ENCODE measurements at regions not wholly inside any gene's neighbourhood (a gene's known extent, or its start where the extent isn't known, plus 50 kb on each side); places are given as distances from the start of the nearest gene placed in this dataset.

DNA sequence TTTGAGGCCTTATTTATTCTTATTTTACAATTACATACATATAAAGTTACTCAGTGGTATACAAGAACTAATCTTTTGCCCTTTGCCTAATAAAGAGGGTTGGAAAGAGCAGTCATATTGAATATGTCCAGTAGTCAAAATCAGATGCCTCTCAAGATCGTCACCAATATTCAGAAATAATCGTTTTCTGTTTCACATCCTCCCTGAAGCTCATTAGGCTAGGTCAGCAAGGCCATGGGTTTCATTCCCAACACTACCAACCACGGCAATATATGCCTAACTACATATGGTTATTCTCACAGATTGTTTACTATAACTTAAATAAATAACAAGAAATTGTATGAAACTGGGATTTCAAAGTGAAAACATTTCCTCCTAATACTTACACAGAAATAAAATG is 167.2 kb upstream of the MANEA start:
- no peaks in the 10 kb centered on the region for H3K36me3 ChIP-seq (ENCODE audit: control insufficient read depth in 1 of 2, insufficient read depth in 2 of 2, low read length in 2 of 2)
- TF ChIP-seq, protein P1, sequence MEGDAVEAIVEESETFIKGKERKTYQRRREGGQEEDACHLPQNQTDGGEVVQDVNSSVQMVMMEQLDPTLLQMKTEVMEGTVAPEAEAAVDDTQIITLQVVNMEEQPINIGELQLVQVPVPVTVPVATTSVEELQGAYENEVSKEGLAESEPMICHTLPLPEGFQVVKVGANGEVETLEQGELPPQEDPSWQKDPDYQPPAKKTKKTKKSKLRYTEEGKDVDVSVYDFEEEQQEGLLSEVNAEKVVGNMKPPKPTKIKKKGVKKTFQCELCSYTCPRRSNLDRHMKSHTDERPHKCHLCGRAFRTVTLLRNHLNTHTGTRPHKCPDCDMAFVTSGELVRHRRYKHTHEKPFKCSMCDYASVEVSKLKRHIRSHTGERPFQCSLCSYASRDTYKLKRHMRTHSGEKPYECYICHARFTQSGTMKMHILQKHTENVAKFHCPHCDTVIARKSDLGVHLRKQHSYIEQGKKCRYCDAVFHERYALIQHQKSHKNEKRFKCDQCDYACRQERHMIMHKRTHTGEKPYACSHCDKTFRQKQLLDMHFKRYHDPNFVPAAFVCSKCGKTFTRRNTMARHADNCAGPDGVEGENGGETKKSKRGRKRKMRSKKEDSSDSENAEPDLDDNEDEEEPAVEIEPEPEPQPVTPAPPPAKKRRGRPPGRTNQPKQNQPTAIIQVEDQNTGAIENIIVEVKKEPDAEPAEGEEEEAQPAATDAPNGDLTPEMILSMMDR (IDR thresholded peaks at IDR 0.05 in 2 of 3, conservative IDR thresholded peaks at IDR 0.05 in 1 of 3; ENCODE audit: borderline replicate concordance in 1 of 3, insufficient read depth in 1 of 3, low read depth in 2 of 3, low read length in 2 of 3) = no peak
- TF ChIP-seq, protein P2, sequence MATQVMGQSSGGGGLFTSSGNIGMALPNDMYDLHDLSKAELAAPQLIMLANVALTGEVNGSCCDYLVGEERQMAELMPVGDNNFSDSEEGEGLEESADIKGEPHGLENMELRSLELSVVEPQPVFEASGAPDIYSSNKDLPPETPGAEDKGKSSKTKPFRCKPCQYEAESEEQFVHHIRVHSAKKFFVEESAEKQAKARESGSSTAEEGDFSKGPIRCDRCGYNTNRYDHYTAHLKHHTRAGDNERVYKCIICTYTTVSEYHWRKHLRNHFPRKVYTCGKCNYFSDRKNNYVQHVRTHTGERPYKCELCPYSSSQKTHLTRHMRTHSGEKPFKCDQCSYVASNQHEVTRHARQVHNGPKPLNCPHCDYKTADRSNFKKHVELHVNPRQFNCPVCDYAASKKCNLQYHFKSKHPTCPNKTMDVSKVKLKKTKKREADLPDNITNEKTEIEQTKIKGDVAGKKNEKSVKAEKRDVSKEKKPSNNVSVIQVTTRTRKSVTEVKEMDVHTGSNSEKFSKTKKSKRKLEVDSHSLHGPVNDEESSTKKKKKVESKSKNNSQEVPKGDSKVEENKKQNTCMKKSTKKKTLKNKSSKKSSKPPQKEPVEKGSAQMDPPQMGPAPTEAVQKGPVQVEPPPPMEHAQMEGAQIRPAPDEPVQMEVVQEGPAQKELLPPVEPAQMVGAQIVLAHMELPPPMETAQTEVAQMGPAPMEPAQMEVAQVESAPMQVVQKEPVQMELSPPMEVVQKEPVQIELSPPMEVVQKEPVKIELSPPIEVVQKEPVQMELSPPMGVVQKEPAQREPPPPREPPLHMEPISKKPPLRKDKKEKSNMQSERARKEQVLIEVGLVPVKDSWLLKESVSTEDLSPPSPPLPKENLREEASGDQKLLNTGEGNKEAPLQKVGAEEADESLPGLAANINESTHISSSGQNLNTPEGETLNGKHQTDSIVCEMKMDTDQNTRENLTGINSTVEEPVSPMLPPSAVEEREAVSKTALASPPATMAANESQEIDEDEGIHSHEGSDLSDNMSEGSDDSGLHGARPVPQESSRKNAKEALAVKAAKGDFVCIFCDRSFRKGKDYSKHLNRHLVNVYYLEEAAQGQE (IDR thresholded peaks at IDR 0.05; ENCODE audit: low read depth) = no peak
- TF ChIP-seq YY1 (IDR thresholded peaks at IDR 0.05; ENCODE audit: extremely low read depth, insufficient replicate concordance, low read depth, low read length) = no peak
- no peak for TF ChIP-seq CEBPB (IDR thresholded peaks at IDR 0.05; ENCODE audit: low read depth)
- no peaks in the 10 kb centered on the region for H3K9me3 ChIP-seq (ENCODE audit: control insufficient read depth in 1 of 2, insufficient read depth in 1 of 2, low read depth in 1 of 2, low read length in 2 of 2)
- DNase-seq (ENCODE audit: low read depth, low spot score) (no peak), ATAC-seq (no peak)
- ChIA-PET CTCF (no interaction called here), POLR2A (no interaction called here), RAD21 (ENCODE audit: low non-redundant PET in 1 of 2, low total read pairs in 2 of 2, uncharacterized antibody in 2 of 2, unreplicated experiment in 2 of 2) (no interaction called here)
- BruUV-seq (replicated peaks) = no TSS peak
- intact Hi-C loops (cut with micrococcal nuclease) = no loop called here
- H3K27me3 ChIP-seq (ENCODE audit: insufficient read depth, low read length) = no peaks in the 10 kb centered on the region
- H3K9me2 ChIP-seq (ENCODE audit: insufficient read depth) = no peaks in the 10 kb centered on the region
- H3K27ac ChIP-seq (ENCODE audit: low read depth, low read length) = no peak overlapping the region
- no peak overlapping the region for H3K9ac ChIP-seq (ENCODE audit: low read length)
- no peak overlapping the region for H3K4me3 ChIP-seq (replicated peaks in 1 of 2; ENCODE audit: low read depth in 1 of 2, low read length in 2 of 2)
- no peak overlapping the region for H2AFZ ChIP-seq (ENCODE audit: low read depth, low read length, poor library complexity, severe bottlenecking)
- no peaks in the 10 kb centered on the region for H4K20me1 ChIP-seq (ENCODE audit: insufficient read depth)
- no peaks in the 10 kb centered on the region for H3K4me1 ChIP-seq (ENCODE audit: control insufficient read depth in 1 of 2, insufficient read depth in 2 of 2, low read length in 2 of 2)
- no peak overlapping the region for H3K4me2 ChIP-seq (ENCODE audit: low read length)
- H3K79me2 ChIP-seq (ENCODE audit: insufficient read depth, low read length) = no peaks in the 10 kb centered on the region
